ENCODE measurements at regions not wholly inside any gene's neighbourhood (a gene's known extent, or its start where the extent isn't known, plus 50 kb on each side); places are given as distances from the start of the nearest gene placed in this dataset.

GRCh38 chr13:94968757-94969086 is 256.4 kb upstream of the SOX21 start:
- no peak for ATAC-seq

GRCh38 chr13:94968040-94968756 is 255.9 kb upstream of the SOX21 start:
- ATAC-seq (peak; percentile 19), DNase-seq (ENCODE audit: low spot score) (no peak)

More at GRCh38 chr13:94968757-94969086, 256.4 kb upstream of the SOX21 start:
- no peak for DNase-seq (ENCODE audit: low spot score)

GRCh38 chr13:94967183-94968039 is 255.1 kb upstream of the SOX21 start:
- DNase-seq (ENCODE audit: low spot score) (no peak), ATAC-seq (peak; percentile 51)

- no peak for ATAC-seq
- DNase-seq (ENCODE audit: low spot score): no peak
Measured at GRCh38 chr13:94966422-94966955, 254.1 kb upstream of the SOX21 start.

GRCh38 chr13:94959626-94960025 is 247.3 kb upstream of the SOX21 start:
- ATAC-seq: no peak
- DNase-seq (ENCODE audit: low spot score): no peak

- ATAC-seq (no peak), DNase-seq (ENCODE audit: low spot score) (no peak)
Measured at GRCh38 chr13:94956417-94957110, 244.2 kb upstream of the SOX21 start.

GRCh38 chr13:94952787-94953186 is 240.4 kb upstream of the SOX21 start:
- DNase-seq (ENCODE audit: low spot score) (no peak), ATAC-seq (no peak)

- ATAC-seq: no peak
- no peak for DNase-seq (ENCODE audit: low spot score)
Measured at GRCh38 chr13:94950303-94950702, 238.0 kb upstream of the SOX21 start.

- DNase-seq (ENCODE audit: low spot score): no peak
- ATAC-seq: no peak
Measured at GRCh38 chr13:94947965-94948371, 235.6 kb upstream of the SOX21 start.

GRCh38 chr13:94947392-94947791 is 235.0 kb upstream of the SOX21 start:
- DNase-seq (ENCODE audit: low spot score): no peak
- ATAC-seq: no peak

GRCh38 chr13:94946039-94946438 is 233.7 kb upstream of the SOX21 start:
- DNase-seq (ENCODE audit: low spot score): no peak
- no peak for ATAC-seq

- no peak for ATAC-seq
- DNase-seq (ENCODE audit: low spot score): no peak
Measured at GRCh38 chr13:94938124-94938523, 225.8 kb upstream of the SOX21 start.

- ATAC-seq: no peak
- DNase-seq (ENCODE audit: low spot score): no peak
Measured at GRCh38 chr13:94936633-94937032, 224.3 kb upstream of the SOX21 start.

- ATAC-seq (no peak), DNase-seq (ENCODE audit: low spot score) (no peak)
Measured at GRCh38 chr13:94933936-94934335, 221.6 kb upstream of the SOX21 start.

GRCh38 chr13:94933230-94933751 is 220.9 kb upstream of the SOX21 start:
- DNase-seq (ENCODE audit: low spot score): no peak
- no peak for ATAC-seq

- ATAC-seq: no peak
- DNase-seq (ENCODE audit: low spot score): no peak
Measured at GRCh38 chr13:94928127-94928775, 215.9 kb upstream of the SOX21 start.

GRCh38 chr13:94925263-94925662 is 212.9 kb upstream of the SOX21 start:
- no peak for DNase-seq (ENCODE audit: low spot score)
- no peak for ATAC-seq

GRCh38 chr13:94921181-94921580 is 208.8 kb upstream of the SOX21 start:
- ATAC-seq: no peak

GRCh38 chr13:94920578-94920977 is 208.2 kb upstream of the SOX21 start:
- no peak for DNase-seq (ENCODE audit: low spot score)
- no peak for ATAC-seq

More at GRCh38 chr13:94921181-94921580, 208.8 kb upstream of the SOX21 start:
- DNase-seq (ENCODE audit: low spot score): no peak

GRCh38 chr13:94917824-94918223 is 205.5 kb upstream of the SOX21 start:
- ATAC-seq: no peak
- no peak for DNase-seq (ENCODE audit: low spot score)

- DNase-seq (ENCODE audit: low spot score) (no peak), ATAC-seq (no peak)
Measured at GRCh38 chr13:94914895-94915294, 202.6 kb upstream of the SOX21 start.

Measured in left lobe of liver (tissue), 2 donors.